ENCODE measurements at regions not wholly inside any gene's neighbourhood (a gene's known extent, or its start where the extent isn't known, plus 50 kb on each side); places are given as distances from the start of the nearest gene placed in this dataset.
"Not testable (repeated sequence)": the region's sequence is repeated elsewhere in the genome, so short reads cannot be mapped to it uniquely, and the experiment has no call there.

DNA sequence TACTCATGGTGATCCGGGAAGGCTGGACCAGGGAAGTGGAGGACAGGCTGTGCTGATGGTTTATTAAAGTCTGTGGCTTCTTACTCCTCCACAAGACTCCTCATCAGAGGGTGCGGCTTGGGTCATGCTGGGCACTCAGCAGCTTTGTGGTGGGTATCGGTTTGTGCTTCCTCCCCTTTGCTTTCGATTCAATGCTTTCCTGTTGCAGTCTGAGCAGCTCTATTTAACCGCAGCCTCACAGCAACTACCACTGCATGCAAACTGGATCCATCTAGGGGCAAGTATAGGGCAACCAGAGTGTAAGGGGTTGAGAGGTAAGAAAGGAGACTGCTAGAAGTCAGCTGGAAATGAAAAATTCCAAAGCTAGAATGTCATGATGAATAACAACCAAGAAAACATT, 78.8 kb upstream of the NOTCH2NLA start:
- H3K27ac Mint-ChIP-seq; H3K27me3 Mint-ChIP-seq (ENCODE audit: insufficient read depth); H3K9me3 Mint-ChIP-seq; H3K36me3 Mint-ChIP-seq (ENCODE audit: low read depth); DNase-seq (ENCODE audit: low spot score); H3K4me1 Mint-ChIP-seq (ENCODE audit: low read depth); H3K4me3 Mint-ChIP-seq; intact Hi-C loops (cut with micrococcal nuclease): not testable (repeated sequence)

DNA sequence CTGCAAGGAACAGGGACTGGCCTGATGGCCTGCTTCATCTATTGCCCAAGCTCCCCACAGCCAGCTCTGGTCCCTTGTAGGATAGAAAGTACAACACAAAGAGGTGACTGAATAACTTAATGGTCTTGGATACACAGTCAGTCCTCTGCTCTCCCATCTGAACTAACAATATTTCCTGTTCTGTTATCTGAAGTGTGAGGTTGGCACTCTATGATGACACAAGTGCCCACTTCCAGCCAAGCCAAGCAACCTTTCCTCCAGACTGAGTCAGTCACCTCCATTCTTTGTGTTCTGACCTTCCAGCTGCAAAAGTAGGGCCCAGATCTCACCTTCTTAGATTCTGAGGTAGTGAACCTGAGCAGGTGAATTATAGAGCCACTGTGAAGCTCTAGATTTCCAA, 77.8 kb upstream of the NOTCH2NLA start:
- H3K4me1 Mint-ChIP-seq (ENCODE audit: low read depth); H3K27me3 Mint-ChIP-seq (ENCODE audit: insufficient read depth); intact Hi-C loops (cut with micrococcal nuclease): not testable (repeated sequence)

GRCh38 chr1:146305442-146305841, 76.6 kb upstream of the NOTCH2NLA start:
- H3K4me3 Mint-ChIP-seq, result not testable (repeated sequence)

More for the DNA sequence above, 77.8 kb upstream of the NOTCH2NLA start:
- H3K4me3 Mint-ChIP-seq; H3K27ac Mint-ChIP-seq; H3K36me3 Mint-ChIP-seq (ENCODE audit: low read depth); H3K9me3 Mint-ChIP-seq; DNase-seq (ENCODE audit: low spot score): not testable (repeated sequence)

GRCh38 chr1:146298575-146298897, 69.7 kb upstream of the NOTCH2NLA start:
- H3K4me1 Mint-ChIP-seq (ENCODE audit: low read depth); H3K36me3 Mint-ChIP-seq (ENCODE audit: low read depth); H3K27ac Mint-ChIP-seq; H3K4me3 Mint-ChIP-seq; DNase-seq (ENCODE audit: low spot score); intact Hi-C loops (cut with micrococcal nuclease); H3K9me3 Mint-ChIP-seq; H3K27me3 Mint-ChIP-seq (ENCODE audit: insufficient read depth): not testable (repeated sequence)

More at GRCh38 chr1:146305442-146305841, 76.6 kb upstream of the NOTCH2NLA start:
- intact Hi-C loops (cut with micrococcal nuclease); H3K4me1 Mint-ChIP-seq (ENCODE audit: low read depth); H3K36me3 Mint-ChIP-seq (ENCODE audit: low read depth); DNase-seq (ENCODE audit: low spot score); H3K27me3 Mint-ChIP-seq (ENCODE audit: insufficient read depth); H3K9me3 Mint-ChIP-seq; H3K27ac Mint-ChIP-seq: not testable (repeated sequence)

- H3K36me3 Mint-ChIP-seq (ENCODE audit: low read depth), result not testable (repeated sequence)
These were observed 69.2 kb upstream of the NOTCH2NLA start for GRCh38 chr1:146297781-146298574.

DNA sequence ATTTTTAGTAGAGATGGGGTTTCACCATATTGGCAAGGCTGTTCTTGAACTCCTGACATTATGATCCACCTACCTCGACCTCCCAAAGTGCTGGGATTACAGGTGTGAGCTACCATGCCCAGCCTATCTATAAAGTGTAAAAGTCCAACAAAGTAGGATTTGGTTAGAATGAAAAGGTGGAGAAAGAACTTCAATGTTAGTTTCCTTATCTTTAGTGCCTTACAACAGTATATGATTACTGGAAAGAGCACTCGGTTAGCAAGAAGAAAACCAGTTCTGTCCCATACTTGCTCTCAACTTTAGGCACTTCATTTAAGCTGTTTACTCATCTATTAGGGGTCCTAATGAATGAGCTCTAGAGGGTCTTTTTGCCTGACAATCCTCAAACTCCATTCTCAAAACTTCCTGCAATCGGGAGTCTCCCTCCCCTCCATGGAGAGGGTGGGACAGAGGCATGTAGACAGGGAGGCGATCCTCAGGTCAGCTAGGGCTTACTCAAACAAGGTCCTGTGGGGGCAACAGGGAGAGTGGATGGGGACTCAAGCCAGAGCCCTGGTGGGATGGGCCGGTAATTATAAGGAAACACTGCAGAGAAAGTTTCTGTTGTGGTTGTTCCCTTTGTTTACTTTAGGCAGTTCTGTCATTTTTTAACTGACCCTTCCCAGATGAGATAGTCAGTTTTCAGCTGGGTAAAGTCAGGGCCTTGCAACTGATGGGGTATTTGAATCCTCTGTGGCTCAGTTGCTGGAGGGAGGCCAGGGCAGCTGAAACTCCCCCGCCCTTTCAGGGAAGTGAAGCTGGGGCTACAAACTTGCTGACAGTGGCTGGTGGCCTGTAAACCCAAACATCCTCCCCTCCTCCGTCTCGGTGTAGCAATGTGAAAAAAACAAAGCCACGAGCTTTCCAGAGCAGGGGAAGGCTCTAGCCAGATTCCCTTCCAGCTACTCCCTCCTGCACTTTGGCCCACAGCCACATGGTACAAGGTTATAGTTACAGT, 64.4 kb upstream of the NOTCH2NLA start:
- intact Hi-C loops (cut with micrococcal nuclease), result not testable (repeated sequence)

More at GRCh38 chr1:146297781-146298574, 69.2 kb upstream of the NOTCH2NLA start:
- H3K27me3 Mint-ChIP-seq (ENCODE audit: insufficient read depth); intact Hi-C loops (cut with micrococcal nuclease); H3K4me3 Mint-ChIP-seq; DNase-seq (ENCODE audit: low spot score); H3K9me3 Mint-ChIP-seq; H3K4me1 Mint-ChIP-seq (ENCODE audit: low read depth); H3K27ac Mint-ChIP-seq: not testable (repeated sequence)

GRCh38 chr1:146292424-146292823, 63.6 kb upstream of the NOTCH2NLA start:
- DNase-seq (ENCODE audit: low spot score); H3K4me3 Mint-ChIP-seq; H3K9me3 Mint-ChIP-seq; H3K27me3 Mint-ChIP-seq (ENCODE audit: insufficient read depth); H3K27ac Mint-ChIP-seq; H3K4me1 Mint-ChIP-seq (ENCODE audit: low read depth); intact Hi-C loops (cut with micrococcal nuclease); H3K36me3 Mint-ChIP-seq (ENCODE audit: low read depth): not testable (repeated sequence)

More for the DNA sequence above, 64.4 kb upstream of the NOTCH2NLA start:
- not testable (repeated sequence) for H3K4me1 Mint-ChIP-seq (ENCODE audit: low read depth); H3K27me3 Mint-ChIP-seq (ENCODE audit: insufficient read depth); H3K9me3 Mint-ChIP-seq; H3K36me3 Mint-ChIP-seq (ENCODE audit: low read depth); DNase-seq (ENCODE audit: low spot score); H3K27ac Mint-ChIP-seq; H3K4me3 Mint-ChIP-seq

GRCh38 chr1:146287881-146288280, 59.1 kb upstream of the NOTCH2NLA start:
- H3K4me1 Mint-ChIP-seq (ENCODE audit: low read depth); H3K36me3 Mint-ChIP-seq (ENCODE audit: low read depth); H3K9me3 Mint-ChIP-seq; intact Hi-C loops (cut with micrococcal nuclease); DNase-seq (ENCODE audit: low spot score); H3K27me3 Mint-ChIP-seq (ENCODE audit: insufficient read depth); H3K4me3 Mint-ChIP-seq; H3K27ac Mint-ChIP-seq: not testable (repeated sequence)

DNA sequence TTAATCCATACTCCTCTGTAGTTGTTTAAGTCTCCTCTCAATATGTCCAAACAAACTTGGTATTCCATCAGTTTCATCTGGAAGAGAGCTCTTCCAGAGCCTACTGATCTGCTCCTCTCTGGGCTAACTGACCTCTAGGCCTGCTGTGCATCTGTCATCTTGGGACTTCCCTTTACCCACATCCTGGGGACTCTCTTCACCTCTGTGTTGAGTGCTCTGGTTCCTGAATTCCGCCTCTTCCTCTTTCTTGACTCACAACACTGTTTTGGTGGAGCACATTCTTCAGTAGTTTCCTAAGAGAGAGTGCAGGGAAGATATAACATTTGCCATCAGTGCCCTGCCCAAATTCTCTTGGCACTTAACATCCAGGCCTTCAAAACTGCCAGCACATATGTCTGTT, 55.9 kb upstream of the NOTCH2NLA start:
- DNase-seq (ENCODE audit: low spot score); H3K4me1 Mint-ChIP-seq (ENCODE audit: low read depth); H3K27ac Mint-ChIP-seq; H3K9me3 Mint-ChIP-seq; intact Hi-C loops (cut with micrococcal nuclease); H3K36me3 Mint-ChIP-seq (ENCODE audit: low read depth); H3K4me3 Mint-ChIP-seq; H3K27me3 Mint-ChIP-seq (ENCODE audit: insufficient read depth): not testable (repeated sequence)

- H3K27ac Mint-ChIP-seq; H3K4me3 Mint-ChIP-seq; H3K4me1 Mint-ChIP-seq (ENCODE audit: low read depth); H3K27me3 Mint-ChIP-seq (ENCODE audit: insufficient read depth); H3K36me3 Mint-ChIP-seq (ENCODE audit: low read depth); H3K9me3 Mint-ChIP-seq; DNase-seq (ENCODE audit: low spot score); intact Hi-C loops (cut with micrococcal nuclease): not testable (repeated sequence)
These were observed 54.7 kb upstream of the NOTCH2NLA start for GRCh38 chr1:146283527-146283880.

DNA sequence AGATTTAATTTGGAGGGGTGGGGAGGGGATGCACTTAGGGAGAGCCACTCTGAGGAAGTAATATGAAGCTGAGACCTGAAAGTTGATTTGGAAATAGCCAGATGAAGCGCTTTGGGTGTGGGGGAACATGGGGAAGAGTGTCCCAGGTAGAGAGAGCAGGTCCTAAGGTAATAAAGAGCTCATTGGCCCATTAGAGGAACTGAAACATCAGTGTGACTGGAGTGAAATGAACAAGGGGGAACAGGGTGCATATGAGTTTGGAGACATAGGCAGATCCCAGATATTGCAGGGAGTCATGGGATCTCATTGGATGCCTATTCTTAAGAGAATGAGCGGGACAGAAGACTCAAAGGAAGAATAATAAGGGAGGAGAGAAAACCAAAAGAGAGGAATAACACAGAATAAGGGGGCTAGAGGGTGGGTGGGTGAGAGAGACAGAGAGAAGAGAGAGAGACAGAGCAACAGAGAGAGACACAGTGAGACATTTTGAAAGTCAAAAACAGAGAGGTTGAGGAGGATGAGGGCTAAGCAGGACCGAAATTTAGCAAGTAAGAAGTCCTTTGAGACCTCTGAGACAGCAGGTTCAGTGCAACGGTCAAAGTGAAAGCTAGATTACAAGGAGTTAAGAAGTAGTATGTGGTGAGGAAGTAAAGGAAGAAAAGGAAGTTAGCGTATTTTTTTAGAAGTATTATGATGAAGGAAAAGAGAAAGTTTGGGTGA, 54.1 kb upstream of the NOTCH2NLA start:
- H3K9me3 Mint-ChIP-seq; intact Hi-C loops (cut with micrococcal nuclease); H3K27me3 Mint-ChIP-seq (ENCODE audit: insufficient read depth); H3K36me3 Mint-ChIP-seq (ENCODE audit: low read depth); H3K27ac Mint-ChIP-seq; H3K4me1 Mint-ChIP-seq (ENCODE audit: low read depth); DNase-seq (ENCODE audit: low spot score); H3K4me3 Mint-ChIP-seq: not testable (repeated sequence)

DNA sequence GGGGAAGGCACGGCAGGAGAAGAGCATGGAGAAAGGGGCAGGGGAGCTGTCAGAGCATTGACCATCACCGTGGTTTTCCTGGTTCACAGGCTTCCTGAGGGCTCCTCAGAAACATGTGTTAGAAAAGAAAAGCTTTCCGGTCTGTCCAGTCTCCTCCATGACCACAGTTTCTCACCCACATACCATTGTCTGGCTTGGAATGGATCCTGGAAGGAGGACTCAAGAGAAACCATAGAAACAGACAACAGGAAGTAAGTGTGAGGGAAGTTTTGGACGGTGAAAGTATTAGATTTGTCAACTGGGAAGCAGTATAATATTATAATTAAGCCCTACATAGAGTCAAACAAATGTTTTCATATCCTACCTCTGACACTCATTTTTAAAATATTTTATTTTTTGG, 52.7 kb upstream of the NOTCH2NLA start:
- DNase-seq (ENCODE audit: low spot score); intact Hi-C loops (cut with micrococcal nuclease); H3K27ac Mint-ChIP-seq; H3K36me3 Mint-ChIP-seq (ENCODE audit: low read depth); H3K27me3 Mint-ChIP-seq (ENCODE audit: insufficient read depth); H3K9me3 Mint-ChIP-seq; H3K4me1 Mint-ChIP-seq (ENCODE audit: low read depth); H3K4me3 Mint-ChIP-seq: not testable (repeated sequence)

- not testable (repeated sequence) for H3K27ac Mint-ChIP-seq
These were observed 49.9 kb upstream of the NOTCH2NLA start for GRCh38 chr1:146278758-146279157.

More at GRCh38 chr1:146278758-146279157, 49.9 kb upstream of the NOTCH2NLA start:
- H3K27me3 Mint-ChIP-seq (ENCODE audit: insufficient read depth); H3K9me3 Mint-ChIP-seq; intact Hi-C loops (cut with micrococcal nuclease); H3K36me3 Mint-ChIP-seq (ENCODE audit: low read depth); DNase-seq (ENCODE audit: low spot score); H3K4me1 Mint-ChIP-seq (ENCODE audit: low read depth); H3K4me3 Mint-ChIP-seq: not testable (repeated sequence)

Data from activated T-helper 1 cell treated with anti-CD3 and anti-CD28 coated beads, Interleukin-12 subunit alpha, Interleukin-12 subunit beta, Interleukin-2, Interleukin-4 antibody, amounts not matched to agents 30 ng/mL and 10 ng/mL and 1 ng/mL, durations not matched to agents 14 hours and 24 hours and 36 hours (primary cell).